NCI-H526 (cell line): ENCODE measurements at regions not wholly inside any gene's neighbourhood (a gene's known extent, or its start where the extent isn't known, plus 50 kb on each side); places are given as distances from the start of the nearest gene placed in this dataset.

Experiments
- DNase-seq, 2 experiments: peaks; one replicate each; lab custom pipeline; 2025; lab: John Stamatoyannopoulos, UW

GRCh38 chr15:27671819-27672437, 427.2 kb downstream of the OCA2 start:
- no peak for DNase-seq

GRCh38 chr15:27670486-27671209, 428.5 kb downstream of the OCA2 start:
- no peak for DNase-seq

DNA sequence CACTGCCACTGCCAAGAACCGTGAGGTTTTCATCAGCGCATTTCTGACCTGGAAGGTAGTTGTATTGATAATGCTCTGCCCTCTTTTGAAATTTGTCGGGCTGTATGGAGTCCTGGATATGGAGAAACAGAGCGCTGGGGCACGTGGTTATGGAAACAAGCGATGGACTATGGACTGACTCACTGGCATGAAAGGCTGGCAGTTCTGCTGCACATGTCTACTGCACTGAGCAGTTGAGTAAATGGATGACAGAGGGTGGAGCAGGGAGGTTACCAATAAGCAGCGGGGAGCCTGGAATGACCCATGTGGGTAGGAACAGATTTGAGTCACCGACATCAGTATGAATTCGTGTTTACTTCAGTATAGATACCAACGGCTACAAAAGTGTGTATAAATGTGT, 429.5 kb downstream of the OCA2 start:
- DNase-seq = no peak

DNA sequence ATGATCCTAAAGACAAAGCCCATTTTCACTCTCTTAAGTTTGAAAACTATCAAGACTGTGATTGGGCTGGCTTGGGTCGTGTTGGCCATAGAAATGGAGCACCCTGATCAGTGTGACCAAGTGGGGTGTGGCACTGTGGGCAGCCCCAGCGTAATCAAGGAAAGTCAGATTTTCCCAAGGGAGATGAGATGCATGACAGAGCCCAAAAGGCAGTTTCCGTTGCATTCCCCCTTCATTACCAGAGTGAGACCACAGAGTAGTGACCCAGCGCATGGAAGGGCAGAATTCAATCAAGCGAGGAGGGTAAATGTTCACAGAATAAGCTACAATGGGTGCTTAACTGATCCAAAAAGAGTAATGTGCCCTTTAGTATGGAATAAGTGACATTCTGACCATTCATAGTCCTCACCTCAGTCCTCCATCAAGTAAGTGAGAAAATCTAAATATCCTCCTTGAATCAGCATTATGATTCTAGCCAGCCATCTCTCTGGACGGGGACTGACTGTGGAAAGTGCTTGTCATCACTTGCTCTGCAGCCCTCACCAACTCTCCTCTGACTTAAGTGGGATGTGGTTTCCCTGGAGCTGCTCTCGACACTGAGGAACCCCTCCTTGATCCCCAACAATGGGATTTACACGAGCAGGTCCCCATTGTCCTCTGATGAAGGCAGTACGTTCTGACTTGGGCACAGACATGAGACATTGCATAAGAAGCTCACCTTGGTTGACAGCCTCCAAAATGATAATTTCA, 430.5 kb downstream of the OCA2 start:
- no peak for DNase-seq

DNA sequence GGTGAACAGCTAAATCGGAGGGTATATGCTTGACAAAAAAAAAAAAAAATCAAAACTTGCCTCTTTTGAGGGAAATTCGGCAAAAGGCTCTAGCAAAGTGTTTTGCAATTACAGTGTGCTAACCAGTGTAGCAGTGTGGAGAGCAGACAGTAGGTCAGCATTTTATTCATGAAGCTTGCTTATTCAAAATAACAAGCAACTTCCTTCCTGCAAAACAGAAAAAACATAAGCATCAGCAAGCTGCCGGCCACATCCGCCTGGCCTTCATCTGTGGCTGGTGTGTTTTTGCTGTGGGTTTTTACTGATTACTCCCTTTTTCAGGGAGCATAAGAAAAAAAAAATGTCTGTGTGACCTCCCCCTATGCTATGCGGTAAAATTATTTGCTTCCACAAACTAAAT, 434.1 kb downstream of the OCA2 start:
- DNase-seq = no peak

DNA sequence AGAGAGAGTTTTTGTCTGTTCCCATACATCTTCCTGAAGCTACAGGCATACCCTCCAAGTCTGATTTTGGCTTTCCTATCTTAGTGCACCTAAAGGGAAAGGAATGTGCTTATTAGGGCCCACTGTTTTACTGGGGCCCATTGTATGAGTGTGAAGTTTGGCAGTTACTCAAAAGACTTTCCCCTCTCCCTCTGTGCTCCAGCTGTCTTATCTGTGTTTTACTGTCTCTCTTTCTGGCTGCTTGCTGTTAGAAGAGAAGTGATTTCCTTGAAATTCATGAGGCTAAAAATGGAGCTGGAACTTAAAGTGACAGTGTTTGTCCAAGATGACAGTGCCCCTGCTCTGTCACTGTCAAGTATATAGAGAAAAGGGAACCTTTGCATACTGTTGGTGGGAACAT, 436.2 kb downstream of the OCA2 start:
- no peak for DNase-seq

DNA sequence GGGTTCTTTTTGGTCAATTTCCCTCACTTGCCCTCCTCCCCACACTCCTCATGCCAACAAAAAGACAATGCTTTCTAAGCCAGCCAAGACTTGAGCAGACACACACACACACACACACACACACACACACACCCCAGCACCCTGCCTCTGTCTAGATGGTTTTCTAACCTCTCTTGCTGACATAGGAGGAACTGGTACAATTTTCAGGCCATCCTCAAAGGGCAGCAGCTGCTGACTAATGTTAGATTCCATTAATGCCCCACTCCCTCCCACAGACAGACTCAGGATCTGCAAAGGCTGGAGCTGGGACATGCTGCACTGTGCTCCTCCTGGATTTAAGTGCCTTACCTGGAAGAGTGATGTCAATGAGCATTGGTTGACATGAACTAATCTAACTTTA, 438.4 kb downstream of the OCA2 start:
- DNase-seq = no peak

GRCh38 chr15:27656296-27656987, 442.7 kb downstream of the OCA2 start:
- no peak for DNase-seq

DNA sequence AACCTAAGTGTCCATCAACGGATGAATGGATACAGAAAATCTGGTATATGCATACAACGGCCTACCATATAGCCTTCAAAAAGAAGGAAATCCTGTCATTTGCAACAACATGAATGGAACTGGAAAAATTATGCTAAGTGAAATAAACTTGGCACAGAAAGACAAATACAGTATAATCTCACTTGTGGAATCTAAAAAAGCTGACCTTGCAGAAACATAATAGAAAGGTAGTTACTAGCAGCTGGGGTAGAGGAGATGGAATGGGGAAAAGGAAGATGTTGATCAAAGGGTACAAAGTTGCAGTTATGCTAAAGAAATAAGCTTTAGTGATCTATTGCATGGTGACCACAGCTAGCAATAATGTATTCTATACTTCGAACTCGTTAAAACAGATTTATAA, 444.1 kb downstream of the OCA2 start:
- DNase-seq = no peak

- DNase-seq = no peak
Measured at GRCh38 chr15:27650244-27650643, 448.9 kb downstream of the OCA2 start.

DNA sequence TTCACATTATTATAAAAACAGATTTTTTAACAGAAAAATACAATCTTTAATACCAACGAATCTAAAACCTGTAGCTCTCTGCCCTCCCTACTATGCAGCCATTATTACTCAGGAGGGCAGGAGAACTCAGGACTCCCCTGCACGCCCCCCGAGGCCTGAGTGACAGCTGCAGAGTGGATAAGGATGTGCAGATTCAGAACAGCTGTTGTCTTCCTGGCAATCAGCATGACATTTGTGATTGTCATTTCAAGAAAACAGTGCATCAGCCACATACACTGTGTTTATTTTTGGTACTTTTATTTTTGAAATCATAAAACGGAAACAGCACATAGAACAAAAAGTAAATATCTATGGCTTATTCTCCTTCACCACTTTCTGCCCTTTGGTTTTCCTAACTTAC, 450.8 kb downstream of the OCA2 start:
- no peak for DNase-seq

- no peak for DNase-seq
Measured at GRCh38 chr15:27646531-27646930, 452.6 kb downstream of the OCA2 start.

DNA sequence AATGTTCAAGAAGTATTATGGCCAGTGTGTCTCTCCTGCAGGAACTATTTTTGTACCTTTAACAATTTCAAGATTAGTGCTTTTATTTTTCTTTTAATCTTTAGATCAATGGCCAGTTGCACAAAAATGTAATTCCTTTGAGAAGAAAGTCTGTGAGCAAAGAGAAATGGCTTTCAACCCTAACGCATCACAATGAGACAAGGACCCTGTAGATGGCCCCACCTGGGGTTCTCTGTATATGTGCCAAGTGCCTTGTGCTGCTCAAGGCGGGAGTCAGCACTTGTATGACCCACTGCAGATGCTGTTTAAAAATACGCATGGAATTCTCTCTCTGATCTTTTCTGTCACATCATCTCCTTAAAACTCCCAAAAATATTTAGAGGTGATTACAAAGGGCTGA, 453.4 kb downstream of the OCA2 start:
- DNase-seq = no peak

GRCh38 chr15:27642981-27643380, 456.1 kb downstream of the OCA2 start:
- DNase-seq = no peak

DNA sequence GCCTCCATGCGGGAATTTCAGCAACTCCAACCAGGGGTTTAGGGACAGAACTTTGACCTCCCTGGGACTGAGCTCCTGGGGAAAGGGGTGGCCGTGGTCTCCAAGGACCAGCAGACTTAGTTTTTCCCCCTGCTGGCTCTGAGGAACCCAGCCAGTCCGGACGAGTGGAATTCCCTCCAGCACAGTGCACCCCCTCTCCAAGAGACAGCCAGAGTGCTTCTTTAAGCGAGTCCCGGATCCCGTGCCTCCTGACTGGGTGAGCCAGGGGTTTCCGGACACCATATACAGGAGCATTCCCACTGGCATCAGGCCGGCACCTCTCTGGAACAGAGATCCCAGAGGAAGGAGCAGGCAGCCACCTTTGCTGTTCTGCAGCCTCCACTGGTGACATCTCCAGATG, 459.5 kb downstream of the OCA2 start:
- no peak for DNase-seq

DNA sequence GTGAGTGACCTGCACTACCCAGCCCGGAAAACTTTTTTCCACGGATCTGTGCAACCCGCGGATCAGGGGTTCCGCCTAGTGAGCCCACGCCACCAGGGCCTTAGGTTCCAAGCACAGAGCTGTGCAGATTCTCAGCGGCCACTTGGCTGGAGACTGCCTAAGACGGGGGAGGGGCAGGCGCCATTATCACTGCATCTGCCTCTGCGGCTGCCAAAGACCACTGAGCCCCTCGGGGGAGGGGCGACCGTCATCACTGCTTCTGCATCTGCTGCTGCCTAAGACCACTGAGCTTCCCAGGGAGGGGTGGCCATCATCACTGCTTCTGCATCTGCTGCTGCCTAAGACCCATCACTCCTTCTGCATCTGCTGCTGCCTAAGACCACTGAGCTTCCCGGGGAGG, 460.2 kb downstream of the OCA2 start:
- no peak for DNase-seq

GRCh38 chr15:27635916-27636315, 463.2 kb downstream of the OCA2 start:
- no peak for DNase-seq

DNA sequence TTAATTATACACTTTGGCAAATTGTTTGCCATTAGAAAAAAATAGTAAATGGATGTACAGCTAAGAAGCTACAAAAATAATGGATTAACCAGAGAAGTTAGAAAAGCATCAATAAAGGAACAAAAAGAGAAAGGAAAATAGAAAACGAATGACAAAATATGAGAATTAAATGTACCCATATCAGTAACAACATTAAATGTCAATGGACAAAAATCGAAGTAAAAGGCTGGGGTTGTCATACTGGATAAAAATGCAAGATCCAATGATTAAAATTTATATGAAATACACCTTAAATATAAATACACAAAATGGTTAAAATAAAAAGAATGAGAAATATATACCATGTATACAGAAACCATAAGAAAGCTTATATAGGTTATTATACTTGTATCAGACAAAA, 470.6 kb downstream of the OCA2 start:
- no peak for DNase-seq

GRCh38 chr15:27627623-27628022, 471.5 kb downstream of the OCA2 start:
- no peak for DNase-seq

GRCh38 chr15:27623560-27624305, 475.4 kb downstream of the OCA2 start:
- DNase-seq = no peak

- DNase-seq = no peak
Measured at GRCh38 chr15:27623149-27623548, 476.0 kb downstream of the OCA2 start.

GRCh38 chr15:27622371-27622770, 476.7 kb downstream of the OCA2 start:
- DNase-seq = no peak
